NCI-H345 treated with DMSO at 0.1 percent for 48 hours (cell line): ENCODE measurements at regions not wholly inside any gene's neighbourhood (a gene's known extent, or its start where the extent isn't known, plus 50 kb on each side); places are given as distances from the start of the nearest gene placed in this dataset.
"Not testable (repeated sequence)": the region's sequence is repeated elsewhere in the genome, so short reads cannot be mapped to it uniquely, and the experiment has no call there.

Experiments used
- DNase-seq: peaks from one replicate; lab custom pipeline; 2025; ENCODE audit not compliant: unreplicated experiment; lab: John Stamatoyannopoulos, UW

- no peak for DNase-seq
Observed at GRCh38 chr13:103945836-103946235, 879.6 kb upstream of the SLC10A2 start.

DNA sequence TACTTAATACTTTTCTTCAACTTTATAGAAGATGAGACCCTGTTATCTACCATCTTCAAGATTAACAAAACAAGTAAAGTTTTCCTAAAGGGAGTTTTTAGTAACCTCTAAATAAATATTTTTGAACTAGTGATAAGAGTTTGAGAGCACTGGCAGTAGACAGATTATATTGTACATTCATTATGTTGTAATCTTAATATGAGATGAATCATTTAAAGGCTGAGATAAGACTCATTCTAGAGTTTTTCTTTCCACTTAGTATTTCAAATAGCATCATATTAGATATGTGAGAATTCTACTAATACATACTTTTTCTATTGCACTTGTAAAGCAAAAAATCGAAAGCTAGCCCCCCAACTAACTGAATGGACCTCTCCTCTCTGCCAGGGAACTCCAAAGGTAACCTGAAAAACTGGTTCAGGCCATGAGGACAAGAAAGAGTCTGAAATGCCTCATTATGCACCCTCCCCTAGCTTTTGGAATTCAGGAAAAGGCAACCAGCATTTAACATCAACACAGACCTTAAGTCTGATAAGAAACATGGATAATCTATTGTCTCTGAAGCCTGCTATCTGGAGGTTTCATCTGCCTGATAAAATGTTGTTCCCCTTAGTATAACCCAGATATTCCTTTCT lies 875.4 kb upstream of the SLC10A2 start:
- no peak for DNase-seq

GRCh38 chr13:103935117-103935516 lies 868.9 kb upstream of the SLC10A2 start:
- DNase-seq: no peak

- no peak for DNase-seq
Observed at GRCh38 chr13:103931885-103932284, 865.7 kb upstream of the SLC10A2 start.

GRCh38 chr13:103931331-103931845 lies 865.2 kb upstream of the SLC10A2 start:
- no peak for DNase-seq

GRCh38 chr13:103926118-103926517 lies 859.9 kb upstream of the SLC10A2 start:
- DNase-seq: no peak

- DNase-seq: no peak
Observed at GRCh38 chr13:103908911-103909310, 842.7 kb upstream of the SLC10A2 start.

DNA sequence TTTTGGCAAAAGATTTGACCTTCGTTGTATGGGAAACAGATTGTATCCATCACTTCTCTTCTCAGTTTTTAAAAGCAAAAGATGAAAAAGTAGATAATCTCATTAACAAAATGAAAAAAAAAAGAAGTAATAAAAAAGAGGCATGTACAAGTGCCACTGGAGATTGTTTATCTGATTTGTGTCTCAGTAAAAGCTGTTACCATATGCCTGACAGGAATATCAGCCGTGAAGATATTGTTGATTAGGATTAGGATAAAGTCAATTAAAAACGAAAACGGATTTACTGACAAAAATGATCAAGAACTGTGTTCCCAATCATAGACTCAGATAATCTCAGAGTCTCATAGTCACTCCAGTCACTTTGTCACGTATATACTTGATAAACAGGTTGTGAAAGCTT lies 842.1 kb upstream of the SLC10A2 start:
- no peak for DNase-seq

- no peak for DNase-seq
Observed at GRCh38 chr13:103903790-103904189, 837.6 kb upstream of the SLC10A2 start.

- DNase-seq: no peak
Observed at GRCh38 chr13:103898481-103898880, 832.3 kb upstream of the SLC10A2 start.

DNA sequence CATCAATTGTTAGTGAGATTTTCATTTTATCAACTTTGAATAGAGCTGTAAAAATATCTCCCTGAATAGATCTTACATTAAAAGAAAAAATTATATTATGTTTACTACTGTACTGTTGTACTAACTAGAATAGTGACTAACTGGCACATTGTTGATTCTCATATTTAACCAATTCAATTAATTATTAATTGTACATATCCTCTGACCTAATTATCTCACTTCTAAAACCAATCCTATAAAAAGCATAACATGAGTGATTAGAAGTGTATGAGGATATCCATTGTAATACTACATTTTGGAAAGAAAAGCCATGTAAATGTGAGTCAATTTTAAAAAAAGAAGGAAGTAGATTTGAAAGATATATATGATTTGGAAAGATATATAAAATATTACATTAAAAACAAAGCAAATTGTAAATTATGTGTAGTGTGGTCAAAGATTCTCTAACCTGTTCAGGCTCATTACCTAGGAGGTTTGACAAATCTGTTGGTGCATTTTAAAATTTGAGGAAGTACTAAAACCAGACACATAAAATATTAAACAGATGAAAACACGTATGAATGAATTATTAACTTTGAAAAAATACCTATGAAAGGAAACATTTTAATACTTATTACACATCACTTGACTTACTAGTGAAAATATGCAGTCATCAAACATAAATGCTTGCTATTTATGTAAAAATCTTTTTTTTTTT lies 829.8 kb upstream of the SLC10A2 start:
- no peak for DNase-seq

DNA sequence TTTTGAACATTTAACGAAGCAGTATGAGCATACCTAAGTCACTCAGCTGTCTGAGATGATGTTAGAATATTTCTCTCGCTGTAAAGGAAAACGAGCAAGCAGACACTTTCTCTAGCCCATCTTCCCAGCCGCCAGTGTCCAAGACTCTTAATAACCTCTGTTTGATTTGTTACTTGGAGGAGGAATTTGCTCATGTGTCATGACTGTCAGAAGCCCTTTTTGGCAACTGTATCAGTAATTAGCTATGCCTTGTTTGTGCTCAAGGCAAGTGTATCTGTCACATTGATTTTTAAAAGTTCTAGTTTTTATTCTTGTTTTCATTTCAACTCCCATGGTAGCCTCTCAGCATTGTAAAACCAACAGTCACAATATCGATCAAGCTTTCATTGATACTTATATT lies 828.4 kb upstream of the SLC10A2 start:
- no peak for DNase-seq

DNA sequence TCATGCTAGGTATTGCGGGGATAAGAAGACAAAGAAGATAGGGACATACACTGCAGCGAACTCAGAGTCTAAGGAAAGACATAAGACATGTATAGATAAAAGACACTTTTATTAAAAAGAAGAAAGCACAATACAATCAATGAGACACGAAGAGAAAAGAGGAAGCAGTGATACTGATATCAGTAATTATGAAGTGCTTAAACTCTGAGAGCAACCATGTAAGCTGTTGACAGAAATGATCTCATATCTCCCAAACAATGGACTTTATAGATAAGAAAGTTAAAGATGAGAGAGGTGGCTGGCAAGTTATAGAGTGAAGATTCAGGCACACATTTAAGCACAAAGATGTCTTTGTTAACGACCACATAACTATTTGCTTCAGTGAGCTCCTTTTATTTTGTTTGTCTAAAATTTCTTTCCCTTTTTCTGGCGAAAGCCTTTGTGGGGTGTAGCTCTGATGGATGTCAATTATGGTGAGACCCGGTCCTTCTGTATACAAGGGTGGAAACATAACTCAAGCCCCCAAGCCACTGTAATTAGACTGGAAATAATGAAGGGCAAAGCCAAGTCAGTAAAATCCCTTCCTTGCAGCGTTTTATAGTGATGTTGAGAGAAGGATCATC lies 818.0 kb upstream of the SLC10A2 start:
- DNase-seq: no peak

DNA sequence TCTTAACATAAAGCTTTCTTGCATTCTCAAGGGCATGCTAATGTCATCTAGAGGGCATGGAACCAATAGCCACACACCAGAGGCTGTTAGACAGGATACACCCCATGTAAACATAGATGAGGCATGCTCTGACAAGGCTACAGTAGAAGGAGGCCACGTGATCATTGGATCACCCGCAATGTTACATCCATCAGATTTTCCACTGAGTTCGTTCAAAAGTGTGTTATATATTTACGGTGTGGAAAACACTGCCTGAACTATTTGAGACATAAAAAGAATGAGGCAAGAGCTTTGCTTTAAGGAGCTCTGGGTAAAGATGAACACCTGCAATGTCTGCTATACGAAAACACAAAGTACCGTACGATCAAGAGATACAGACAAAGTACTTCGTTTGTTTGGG lies 817.5 kb upstream of the SLC10A2 start:
- DNase-seq: no peak

- DNase-seq: peak; percentile 60
Observed at GRCh38 chr13:103883164-103883563, 816.9 kb upstream of the SLC10A2 start.

- not testable (repeated sequence) for DNase-seq
Observed at GRCh38 chr13:103880146-103880545, 813.9 kb upstream of the SLC10A2 start.

DNA sequence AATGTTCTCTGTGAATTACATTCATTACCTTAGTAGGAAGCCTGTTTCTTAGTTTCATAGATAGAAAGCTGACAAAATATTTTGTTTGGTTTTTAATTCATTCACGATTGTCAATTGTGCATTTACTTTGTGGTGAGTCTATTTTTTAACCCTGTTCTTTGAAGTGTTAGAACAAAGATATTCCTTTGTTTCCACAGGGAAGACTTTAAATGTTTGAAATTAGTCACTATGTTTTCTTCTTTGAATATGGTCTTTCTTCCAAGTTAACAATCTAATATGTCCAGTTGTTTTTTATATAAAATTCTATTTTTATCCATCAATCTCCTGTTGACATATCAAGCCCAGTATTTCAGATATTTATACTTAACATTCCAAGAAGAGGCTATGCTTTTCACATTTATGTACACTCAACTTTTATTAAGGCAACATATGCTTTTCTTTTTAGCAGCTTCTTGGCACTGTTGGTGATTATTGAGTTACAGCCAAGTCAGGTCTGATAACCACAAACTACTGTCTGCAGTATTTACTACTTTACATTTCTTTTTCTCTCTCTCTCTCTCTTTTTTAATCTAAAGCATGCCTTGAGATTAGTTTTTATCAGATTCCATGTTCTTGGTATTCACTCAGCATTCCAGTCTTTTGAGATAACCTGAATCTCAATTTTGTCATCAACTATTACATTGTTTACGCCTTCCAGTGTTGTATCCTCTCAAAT lies 812.8 kb upstream of the SLC10A2 start:
- DNase-seq: no peak

GRCh38 chr13:103876571-103876970 lies 810.4 kb upstream of the SLC10A2 start:
- no peak for DNase-seq

DNA sequence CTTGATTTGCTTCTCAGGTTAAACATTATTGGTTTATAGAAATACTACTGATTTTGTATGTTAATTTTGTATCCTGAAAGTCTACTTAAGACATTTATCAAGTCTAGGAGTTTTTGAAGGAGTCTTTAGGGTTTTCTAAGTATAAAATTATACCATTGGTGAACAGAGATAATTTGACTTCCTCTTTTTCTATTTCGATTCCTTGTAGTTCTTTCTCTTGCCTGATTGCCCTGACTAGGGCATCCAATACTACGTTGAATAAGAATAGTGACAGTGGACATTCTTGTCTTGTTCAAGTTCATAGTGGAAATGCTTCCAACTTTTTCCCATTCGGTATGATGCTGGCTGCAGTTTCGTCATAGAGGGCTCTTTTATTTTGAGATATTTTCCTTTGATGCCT lies 807.5 kb upstream of the SLC10A2 start:
- DNase-seq: no peak

- DNase-seq: no peak
Observed at GRCh38 chr13:103866048-103866447, 799.8 kb upstream of the SLC10A2 start.

DNA sequence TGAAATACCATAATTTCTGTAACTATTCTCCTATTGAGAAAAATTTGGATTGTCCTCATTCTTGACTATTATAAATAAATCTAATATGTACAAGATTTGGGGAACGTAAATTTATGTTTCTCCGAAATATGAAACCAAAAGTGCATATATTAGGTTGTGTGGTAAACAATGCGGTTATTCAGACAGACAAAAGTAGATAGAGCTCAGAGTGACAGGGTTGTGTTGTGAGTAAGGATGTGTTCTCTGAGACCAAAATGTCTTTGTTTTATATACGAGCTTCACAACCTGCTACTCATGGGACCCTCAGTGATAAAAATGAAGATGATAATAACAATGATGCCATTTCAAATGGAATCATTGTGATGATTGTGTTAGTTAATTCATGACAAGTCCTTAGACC lies 796.3 kb upstream of the SLC10A2 start:
- no peak for DNase-seq

DNA sequence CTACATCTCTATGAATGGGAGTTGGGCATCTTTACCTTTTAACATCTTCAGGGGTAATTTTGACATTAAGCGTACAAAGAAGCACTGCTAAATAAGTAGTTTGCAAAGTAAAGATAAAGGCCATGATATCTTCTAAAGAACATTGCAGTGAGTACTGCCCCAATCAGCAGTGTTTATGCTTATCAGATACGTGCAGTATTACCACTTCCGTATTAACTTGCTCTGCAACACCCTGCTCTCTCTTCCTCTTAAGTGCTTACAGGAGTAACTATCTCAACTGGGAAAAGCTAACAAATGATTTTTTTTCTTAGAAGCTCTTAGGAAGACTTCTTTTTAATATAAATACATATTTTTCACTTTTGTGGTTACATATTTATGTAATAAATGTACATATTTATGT lies 793.7 kb upstream of the SLC10A2 start:
- no peak for DNase-seq
